ENCODE measurements at regions not wholly inside any gene's neighbourhood (a gene's known extent, or its start where the extent isn't known, plus 50 kb on each side); places are given as distances from the start of the nearest gene placed in this dataset.
"Not testable (repeated sequence)": the region's sequence is repeated elsewhere in the genome, so short reads cannot be mapped to it uniquely, and the experiment has no call there.

DNA sequence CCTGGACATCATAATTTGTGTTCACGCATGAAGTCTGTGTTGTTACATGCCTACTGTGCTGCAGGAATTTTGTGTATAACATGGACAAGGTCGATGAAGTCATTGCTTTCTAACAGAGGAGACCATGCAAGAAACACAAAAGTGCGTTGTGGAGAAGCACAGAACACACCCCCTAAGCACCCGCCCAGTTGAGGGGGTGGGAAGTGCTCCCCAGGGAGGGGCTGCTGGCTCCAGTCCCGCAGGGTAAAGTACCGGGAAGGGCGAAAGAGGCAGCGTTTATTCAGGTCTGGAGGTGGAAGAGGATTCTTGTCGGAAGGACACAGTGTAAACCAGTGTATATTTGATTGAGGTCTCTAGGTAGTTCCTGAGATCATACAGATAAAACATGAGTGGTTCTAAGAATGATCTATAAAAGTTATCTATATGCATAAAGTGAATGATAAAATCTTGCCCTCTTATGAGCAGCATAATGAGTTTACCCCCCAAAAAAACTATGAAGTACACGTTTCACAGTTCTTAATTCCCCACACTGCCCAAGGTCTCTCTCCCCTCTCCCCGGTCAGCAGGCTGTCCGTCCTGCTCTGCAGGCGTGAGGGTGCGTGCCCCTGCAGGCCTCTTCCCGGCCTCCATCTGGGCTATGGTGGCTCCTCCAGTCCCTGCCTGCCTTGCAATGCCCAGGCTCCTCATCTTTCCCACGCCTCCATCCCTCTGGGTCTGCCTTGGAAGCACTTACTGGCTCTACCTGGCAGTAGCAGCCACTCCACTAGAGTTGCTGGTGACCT, 159.7 kb downstream of the THBS2 start:
- H3K27ac Mint-ChIP-seq = peak overlapping the region; percentile 64
- Histone ChIP-seq H4K20me1 (ENCODE audit: low read depth) (no peaks in the 10 kb centered on the region), H3K4me3 (no peak overlapping the region), H3K27ac (no peak overlapping the region), H3K36me3 (no peaks in the 10 kb centered on the region), H3K9ac (no peak overlapping the region), H3K4me1 (peaks cover 13% of the 10 kb centered on the region), H3K9me3 (ENCODE audit: low read depth) (peaks cover 3% of the 10 kb centered on the region), H3K79me2 (ENCODE audit: low read depth) (no peaks in the 10 kb centered on the region), H3F3A (ENCODE audit: low read depth) (peaks cover 4% of the 10 kb centered on the region), H3K27me3 (no peaks in the 10 kb centered on the region), H3K4me2 (no peak overlapping the region), H2AFZ (replicated peaks) (no peak overlapping the region)
- peaks cover 14% of the 10 kb centered on the region for H3K27me3 Mint-ChIP-seq (ENCODE audit: insufficient read depth, low read depth)
- H3K4me3 Mint-ChIP-seq = no peak overlapping the region
- DNase-seq (ENCODE audit: low spot score) = no peak
- peaks cover 19% of the 10 kb centered on the region for H3K4me1 Mint-ChIP-seq
- H3K9me3 Mint-ChIP-seq = peaks cover 43% of the 10 kb centered on the region
- peaks cover 5% of the 10 kb centered on the region for H3K36me3 Mint-ChIP-seq
- no peak for TF ChIP-seq EZH2 (IDR thresholded peaks at IDR 0.05)
- TF ChIP-seq, protein P1, sequence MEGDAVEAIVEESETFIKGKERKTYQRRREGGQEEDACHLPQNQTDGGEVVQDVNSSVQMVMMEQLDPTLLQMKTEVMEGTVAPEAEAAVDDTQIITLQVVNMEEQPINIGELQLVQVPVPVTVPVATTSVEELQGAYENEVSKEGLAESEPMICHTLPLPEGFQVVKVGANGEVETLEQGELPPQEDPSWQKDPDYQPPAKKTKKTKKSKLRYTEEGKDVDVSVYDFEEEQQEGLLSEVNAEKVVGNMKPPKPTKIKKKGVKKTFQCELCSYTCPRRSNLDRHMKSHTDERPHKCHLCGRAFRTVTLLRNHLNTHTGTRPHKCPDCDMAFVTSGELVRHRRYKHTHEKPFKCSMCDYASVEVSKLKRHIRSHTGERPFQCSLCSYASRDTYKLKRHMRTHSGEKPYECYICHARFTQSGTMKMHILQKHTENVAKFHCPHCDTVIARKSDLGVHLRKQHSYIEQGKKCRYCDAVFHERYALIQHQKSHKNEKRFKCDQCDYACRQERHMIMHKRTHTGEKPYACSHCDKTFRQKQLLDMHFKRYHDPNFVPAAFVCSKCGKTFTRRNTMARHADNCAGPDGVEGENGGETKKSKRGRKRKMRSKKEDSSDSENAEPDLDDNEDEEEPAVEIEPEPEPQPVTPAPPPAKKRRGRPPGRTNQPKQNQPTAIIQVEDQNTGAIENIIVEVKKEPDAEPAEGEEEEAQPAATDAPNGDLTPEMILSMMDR (IDR thresholded peaks at IDR 0.05) = no peak
- TF ChIP-seq EZH2phosphoT487 (IDR thresholded peaks at IDR 0.05) = no peak

DNA sequence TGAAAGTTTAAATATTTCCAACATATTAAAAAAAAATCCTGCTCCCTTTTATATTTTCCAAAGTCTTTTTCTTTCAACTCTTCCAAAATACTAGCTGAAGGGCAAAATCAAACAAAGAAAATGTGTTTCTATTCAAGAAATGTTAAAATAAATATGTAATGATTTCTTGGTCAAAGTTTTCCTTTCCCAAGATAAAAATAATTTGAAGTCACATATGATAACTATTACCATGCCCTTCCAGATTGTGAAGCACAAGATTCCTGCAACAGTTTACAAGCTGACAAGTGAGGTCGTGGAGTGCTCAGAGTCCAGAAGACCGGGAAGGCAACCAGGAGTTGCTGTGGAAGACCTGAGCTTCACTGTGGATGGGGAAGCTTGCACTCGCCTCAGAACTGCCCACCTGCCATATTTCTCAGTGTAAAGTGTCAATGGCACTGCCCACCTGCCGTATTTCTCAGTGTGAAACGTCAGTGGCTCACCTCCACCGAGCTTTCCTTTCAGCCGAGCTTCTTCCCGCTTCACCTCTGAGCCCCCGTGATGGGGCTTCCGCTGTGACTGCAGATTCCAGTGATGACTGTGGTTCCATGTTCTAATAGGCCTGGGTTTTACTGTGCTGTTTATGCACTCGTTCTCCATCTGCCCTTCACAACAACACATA, 160.5 kb downstream of the THBS2 start:
- Histone ChIP-seq H3K4me2 (no peak overlapping the region), H4K20me1 (ENCODE audit: low read depth) (no peaks in the 10 kb centered on the region), H3K9ac (no peak overlapping the region), H3K9me3 (ENCODE audit: low read depth) (peaks cover 3% of the 10 kb centered on the region), H2AFZ (replicated peaks) (no peak overlapping the region), H3K79me2 (ENCODE audit: low read depth) (no peaks in the 10 kb centered on the region), H3K4me1 (peaks cover 9% of the 10 kb centered on the region), H3F3A (ENCODE audit: low read depth) (peaks cover 4% of the 10 kb centered on the region), H3K27me3 (no peaks in the 10 kb centered on the region), H3K36me3 (no peaks in the 10 kb centered on the region), H3K4me3 (no peak overlapping the region), H3K27ac (no peak overlapping the region)
- H3K27me3 Mint-ChIP-seq (ENCODE audit: insufficient read depth, low read depth) = peaks cover 10% of the 10 kb centered on the region
- H3K27ac Mint-ChIP-seq = no peak overlapping the region
- peaks cover 6% of the 10 kb centered on the region for H3K36me3 Mint-ChIP-seq
- H3K4me1 Mint-ChIP-seq = peaks cover 19% of the 10 kb centered on the region
- TF ChIP-seq EZH2 (IDR thresholded peaks at IDR 0.05) (no peak), EZH2phosphoT487 (IDR thresholded peaks at IDR 0.05) (no peak)
- TF ChIP-seq, protein P1 (IDR thresholded peaks at IDR 0.05) = no peak
- DNase-seq (ENCODE audit: low spot score) = no peak
- H3K9me3 Mint-ChIP-seq = peaks cover 45% of the 10 kb centered on the region
- no peak overlapping the region for H3K4me3 Mint-ChIP-seq

DNA sequence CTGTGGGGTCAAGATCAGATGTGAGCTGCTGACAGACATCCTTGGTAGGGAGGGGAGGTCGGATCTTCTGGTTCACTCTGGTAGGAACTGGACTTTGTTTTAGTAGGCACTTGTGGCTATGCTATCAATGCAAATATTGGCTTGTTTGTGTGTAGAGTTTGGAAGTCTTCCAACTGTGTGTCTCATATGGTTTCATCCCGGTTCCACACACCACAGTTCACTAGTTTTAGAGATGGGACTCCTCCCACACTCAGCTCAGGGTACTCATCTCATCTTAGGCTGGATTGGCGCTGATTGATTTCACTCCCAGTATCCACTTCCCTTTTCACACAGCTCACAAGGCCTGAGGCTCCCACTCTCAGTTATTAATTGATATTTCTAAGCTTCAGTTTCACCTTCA, 161.3 kb downstream of the THBS2 start:
- Mint-ChIP-seq H3K4me3 (no peak overlapping the region), H3K9me3 (peaks cover 45% of the 10 kb centered on the region), H3K4me1 (peaks cover 13% of the 10 kb centered on the region), H3K27ac (no peak overlapping the region), H3K27me3 (ENCODE audit: insufficient read depth, low read depth) (peaks cover 10% of the 10 kb centered on the region), H3K36me3 (peaks cover 6% of the 10 kb centered on the region)
- no peak overlapping the region for H2AFZ ChIP-seq (replicated peaks)
- DNase-seq (ENCODE audit: low spot score) = no peak
- no peak overlapping the region for H3K9ac ChIP-seq
- no peak for TF ChIP-seq EZH2phosphoT487 (IDR thresholded peaks at IDR 0.05)
- TF ChIP-seq, protein P1 (IDR thresholded peaks at IDR 0.05) = no peak
- no peak for TF ChIP-seq EZH2 (IDR thresholded peaks at IDR 0.05)
- no peaks in the 10 kb centered on the region for H3K27me3 ChIP-seq
- H3F3A ChIP-seq (ENCODE audit: low read depth) = peaks cover under 1% of the 10 kb centered on the region
- no peaks in the 10 kb centered on the region for H3K36me3 ChIP-seq
- H3K4me2 ChIP-seq = no peak overlapping the region
- no peak overlapping the region for H3K27ac ChIP-seq
- H3K9me3 ChIP-seq (ENCODE audit: low read depth) = peaks cover 3% of the 10 kb centered on the region
- no peaks in the 10 kb centered on the region for H4K20me1 ChIP-seq (ENCODE audit: low read depth)
- H3K4me1 ChIP-seq = peaks cover 7% of the 10 kb centered on the region
- no peak overlapping the region for H3K4me3 ChIP-seq
- no peaks in the 10 kb centered on the region for H3K79me2 ChIP-seq (ENCODE audit: low read depth)

DNA sequence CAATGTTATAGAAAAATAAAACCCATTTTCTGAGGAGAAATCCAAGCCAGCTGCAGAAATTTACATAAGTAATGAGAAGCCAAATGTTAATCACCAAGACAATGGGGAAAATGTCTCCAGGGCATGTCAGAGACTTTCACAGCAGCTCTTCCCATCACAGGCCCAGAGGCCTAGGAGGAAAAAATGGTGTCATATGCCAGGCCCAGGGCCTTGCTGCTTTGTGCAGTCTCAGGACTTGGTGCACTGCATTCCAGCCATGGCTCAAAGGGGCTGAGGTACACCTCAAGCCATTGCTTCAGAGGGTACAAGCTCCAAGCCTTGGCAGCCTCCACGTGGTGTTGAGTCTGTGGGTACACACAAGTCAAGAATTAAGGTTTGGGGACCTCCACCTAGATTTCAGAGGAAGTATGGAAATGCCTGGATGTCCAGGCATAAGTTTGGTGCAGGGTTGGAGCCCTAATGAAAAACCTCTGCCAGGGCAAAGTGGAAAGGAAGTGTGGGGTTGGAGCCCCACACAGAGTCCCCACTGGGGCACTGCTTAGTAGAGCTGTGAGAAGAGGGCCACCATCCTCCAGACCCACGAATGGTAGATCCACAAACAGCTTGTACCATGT, 163.0 kb downstream of the THBS2 start:
- H3K27me3 Mint-ChIP-seq (ENCODE audit: insufficient read depth, low read depth); H3K4me1 ChIP-seq; H3K79me2 ChIP-seq (ENCODE audit: low read depth); H3K27me3 ChIP-seq; H3K4me3 ChIP-seq; H3K27ac ChIP-seq; H3K4me3 Mint-ChIP-seq; H4K20me1 ChIP-seq (ENCODE audit: low read depth); H3K36me3 ChIP-seq; H3K4me1 Mint-ChIP-seq; DNase-seq (ENCODE audit: low spot score); H3K9me3 ChIP-seq (ENCODE audit: low read depth); H3K36me3 Mint-ChIP-seq; H3F3A ChIP-seq (ENCODE audit: low read depth); H3K9ac ChIP-seq; H3K4me2 ChIP-seq; H2AFZ ChIP-seq (replicated peaks); H3K27ac Mint-ChIP-seq: not testable (repeated sequence)
- peaks cover 41% of the 10 kb centered on the region for H3K9me3 Mint-ChIP-seq
